Liver (tissue), 2 donors: ENCODE measurements at regions not wholly inside any gene's neighbourhood (a gene's known extent, or its start where the extent isn't known, plus 50 kb on each side); places are given as distances from the start of the nearest gene placed in this dataset.

Source experiments
- TF ChIP-seq, protein P1 (sequence below): IDR thresholded peaks from 2 replicates; pipeline ENCODE4 v1.6.1; 2016; ENCODE audit warnings: antibody characterized with exemption, mild to moderate bottlenecking
- TF ChIP-seq, protein P2 (sequence below): fragments of 150-350 bp; IDR thresholded peaks from 2 replicates; pipeline ENCODE4 v1.5.1; 2017; ENCODE audit warnings: improper control_type of control experiment, low read depth, low read length; ENCODE audit not compliant: missing input control
- donor health status: healthy.

- TF ChIP-seq, protein P1, sequence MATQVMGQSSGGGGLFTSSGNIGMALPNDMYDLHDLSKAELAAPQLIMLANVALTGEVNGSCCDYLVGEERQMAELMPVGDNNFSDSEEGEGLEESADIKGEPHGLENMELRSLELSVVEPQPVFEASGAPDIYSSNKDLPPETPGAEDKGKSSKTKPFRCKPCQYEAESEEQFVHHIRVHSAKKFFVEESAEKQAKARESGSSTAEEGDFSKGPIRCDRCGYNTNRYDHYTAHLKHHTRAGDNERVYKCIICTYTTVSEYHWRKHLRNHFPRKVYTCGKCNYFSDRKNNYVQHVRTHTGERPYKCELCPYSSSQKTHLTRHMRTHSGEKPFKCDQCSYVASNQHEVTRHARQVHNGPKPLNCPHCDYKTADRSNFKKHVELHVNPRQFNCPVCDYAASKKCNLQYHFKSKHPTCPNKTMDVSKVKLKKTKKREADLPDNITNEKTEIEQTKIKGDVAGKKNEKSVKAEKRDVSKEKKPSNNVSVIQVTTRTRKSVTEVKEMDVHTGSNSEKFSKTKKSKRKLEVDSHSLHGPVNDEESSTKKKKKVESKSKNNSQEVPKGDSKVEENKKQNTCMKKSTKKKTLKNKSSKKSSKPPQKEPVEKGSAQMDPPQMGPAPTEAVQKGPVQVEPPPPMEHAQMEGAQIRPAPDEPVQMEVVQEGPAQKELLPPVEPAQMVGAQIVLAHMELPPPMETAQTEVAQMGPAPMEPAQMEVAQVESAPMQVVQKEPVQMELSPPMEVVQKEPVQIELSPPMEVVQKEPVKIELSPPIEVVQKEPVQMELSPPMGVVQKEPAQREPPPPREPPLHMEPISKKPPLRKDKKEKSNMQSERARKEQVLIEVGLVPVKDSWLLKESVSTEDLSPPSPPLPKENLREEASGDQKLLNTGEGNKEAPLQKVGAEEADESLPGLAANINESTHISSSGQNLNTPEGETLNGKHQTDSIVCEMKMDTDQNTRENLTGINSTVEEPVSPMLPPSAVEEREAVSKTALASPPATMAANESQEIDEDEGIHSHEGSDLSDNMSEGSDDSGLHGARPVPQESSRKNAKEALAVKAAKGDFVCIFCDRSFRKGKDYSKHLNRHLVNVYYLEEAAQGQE = no peak
- TF ChIP-seq, protein P2, sequence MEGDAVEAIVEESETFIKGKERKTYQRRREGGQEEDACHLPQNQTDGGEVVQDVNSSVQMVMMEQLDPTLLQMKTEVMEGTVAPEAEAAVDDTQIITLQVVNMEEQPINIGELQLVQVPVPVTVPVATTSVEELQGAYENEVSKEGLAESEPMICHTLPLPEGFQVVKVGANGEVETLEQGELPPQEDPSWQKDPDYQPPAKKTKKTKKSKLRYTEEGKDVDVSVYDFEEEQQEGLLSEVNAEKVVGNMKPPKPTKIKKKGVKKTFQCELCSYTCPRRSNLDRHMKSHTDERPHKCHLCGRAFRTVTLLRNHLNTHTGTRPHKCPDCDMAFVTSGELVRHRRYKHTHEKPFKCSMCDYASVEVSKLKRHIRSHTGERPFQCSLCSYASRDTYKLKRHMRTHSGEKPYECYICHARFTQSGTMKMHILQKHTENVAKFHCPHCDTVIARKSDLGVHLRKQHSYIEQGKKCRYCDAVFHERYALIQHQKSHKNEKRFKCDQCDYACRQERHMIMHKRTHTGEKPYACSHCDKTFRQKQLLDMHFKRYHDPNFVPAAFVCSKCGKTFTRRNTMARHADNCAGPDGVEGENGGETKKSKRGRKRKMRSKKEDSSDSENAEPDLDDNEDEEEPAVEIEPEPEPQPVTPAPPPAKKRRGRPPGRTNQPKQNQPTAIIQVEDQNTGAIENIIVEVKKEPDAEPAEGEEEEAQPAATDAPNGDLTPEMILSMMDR = no peak
These were observed 206.5 kb upstream of the FANCL start for GRCh38 chr2:58447586-58447985.
